Adrenal gland (tissue), 9 donors: ENCODE measurements at regions not wholly inside any gene's neighbourhood (a gene's known extent, or its start where the extent isn't known, plus 50 kb on each side); places are given as distances from the start of the nearest gene placed in this dataset.

Source experiments
- DNase-seq, 7 donors: peaks; one replicate each; pipeline ENCODE4 v3.0.0-alpha.2; 2019 to 2020
- H3K27ac ChIP-seq, 5 donors: fragments of 200-600 bp; sonication (generic) in 4 of 5; 1 replicate in 3 of 5; 2 replicates in 2 of 5; pipeline versions ENCODE4 v1.5.1 to v1.8.0; 2016 to 2020; ENCODE audit warnings: mild to moderate bottlenecking in 1 of 5
- H3K27me3 ChIP-seq: fragments of 200-600 bp; 2 replicates; pipeline ENCODE4 v1.8.0; 2021
- H3K36me3 ChIP-seq, 2 donors: fragments of 200-600 bp; replicated peaks in 1 of 2; 1 replicate in 1 of 2; 2 replicates in 1 of 2; pipeline versions ENCODE4 v1.5.1 to v1.8.0; 2018 to 2022
- H3K4me1 ChIP-seq, 2 donors: fragments of 200-600 bp; replicated peaks in 1 of 2; 1 replicate in 1 of 2; 2 replicates in 1 of 2; pipeline versions ENCODE4 v1.5.1 to v1.8.0; 2018 to 2021
- H3K4me3 ChIP-seq, 4 donors: fragments of 200-600 bp; sonication (generic) in 3 of 4; one replicate each; pipeline ENCODE4 v1.5.1; 2016 to 2018
- H3K9me3 ChIP-seq, 3 donors: fragments of 200-600 bp; sonication (generic) in 1 of 3; replicated peaks in 1 of 3; 1 replicate in 2 of 3; 2 replicates in 1 of 3; pipeline versions ENCODE4 v1.5.1 to v1.8.0; 2016 to 2021
- POLR2A ChIP-seq, 2 donors: fragments of 450-650 bp; IDR thresholded peaks; one replicate each; pipeline ENCODE4 v1.6.1; 2017; ENCODE audit warnings: antibody characterized with exemption in 2 of 2, mild to moderate bottlenecking in 2 of 2, moderate library complexity in 1 of 2
- WGBS, 4 donors: extraction: QIAGEN DNeasy Blood & Tissue Kit in 2 of 4; methylation state at CpG; one replicate each; pipeline versions ENCODE4 v1.1.5 to v1.1.7; 2013 to 2017; 5-methylcytosine and 5-hydroxymethylcytosine counted together
- intact Hi-C, 2 donors: fragments of 100-400 bp; cut with DNase I; formaldehyde crosslinking; loops; one replicate each; pipeline versions ENCODE4 v1.14.1 to v1.15.0; 2022 to 2023
- TF ChIP-seq, protein P1 (sequence below), 6 experiments: fragments of 450-650 bp in 4 of 6; fragments of 200-600 bp in 2 of 6; sonication (generic) in 1 of 6; IDR thresholded peaks; 1 replicate in 5 of 6; 2 replicates in 1 of 6; pipeline versions ENCODE4 v1.5.1 to v1.8.0; 2016 to 2021; ENCODE audit warnings: antibody characterized with exemption in 6 of 6, mild to moderate bottlenecking in 2 of 6, moderate library complexity in 1 of 6
- donor health status: healthy with polysubstance abuse.
- donor health status: Bipolar disorder and iron deficiency.
- donor health status: DM: yes; HTN: yes; CAD: no.
- donor health status: DM: no; HTN: no; CAD: no.
- donor health status: DM: no; HTN: no; CAD: no.

DNA sequence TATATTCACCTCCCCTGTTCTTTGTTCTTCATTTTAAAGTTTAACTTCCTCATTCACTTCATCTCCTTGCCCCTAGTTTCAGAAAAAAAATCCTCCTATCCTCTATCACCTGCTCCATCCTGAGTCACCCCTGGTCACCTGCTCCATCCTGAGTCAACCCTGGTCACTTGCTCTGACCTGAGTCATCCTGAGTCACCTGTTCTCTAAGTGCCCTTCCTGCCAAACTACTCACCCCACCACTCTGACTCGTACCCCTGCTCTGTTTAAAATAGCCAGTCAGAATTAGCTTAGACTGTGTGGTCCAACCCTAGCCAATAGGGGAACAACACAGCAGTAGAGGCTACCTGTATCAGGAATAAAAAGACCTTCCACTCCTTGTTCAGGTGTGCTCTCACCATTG lies 716.9 kb downstream of the ZBBX start:
- Histone ChIP-seq H3K4me3 (no peak overlapping the region), H3K9me3 (no peaks in the 10 kb centered on the region), H3K36me3 (no peaks in the 10 kb centered on the region), H3K27ac (no peak overlapping the region), H3K27me3 (no peaks in the 10 kb centered on the region), H3K4me1 (no peaks in the 10 kb centered on the region)
- intact Hi-C loops, result no loop called here
- TF ChIP-seq, protein P1, sequence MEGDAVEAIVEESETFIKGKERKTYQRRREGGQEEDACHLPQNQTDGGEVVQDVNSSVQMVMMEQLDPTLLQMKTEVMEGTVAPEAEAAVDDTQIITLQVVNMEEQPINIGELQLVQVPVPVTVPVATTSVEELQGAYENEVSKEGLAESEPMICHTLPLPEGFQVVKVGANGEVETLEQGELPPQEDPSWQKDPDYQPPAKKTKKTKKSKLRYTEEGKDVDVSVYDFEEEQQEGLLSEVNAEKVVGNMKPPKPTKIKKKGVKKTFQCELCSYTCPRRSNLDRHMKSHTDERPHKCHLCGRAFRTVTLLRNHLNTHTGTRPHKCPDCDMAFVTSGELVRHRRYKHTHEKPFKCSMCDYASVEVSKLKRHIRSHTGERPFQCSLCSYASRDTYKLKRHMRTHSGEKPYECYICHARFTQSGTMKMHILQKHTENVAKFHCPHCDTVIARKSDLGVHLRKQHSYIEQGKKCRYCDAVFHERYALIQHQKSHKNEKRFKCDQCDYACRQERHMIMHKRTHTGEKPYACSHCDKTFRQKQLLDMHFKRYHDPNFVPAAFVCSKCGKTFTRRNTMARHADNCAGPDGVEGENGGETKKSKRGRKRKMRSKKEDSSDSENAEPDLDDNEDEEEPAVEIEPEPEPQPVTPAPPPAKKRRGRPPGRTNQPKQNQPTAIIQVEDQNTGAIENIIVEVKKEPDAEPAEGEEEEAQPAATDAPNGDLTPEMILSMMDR (IDR thresholded peaks at IDR 0.05), result no peak
- no peak for TF ChIP-seq POLR2A (IDR thresholded peaks at IDR 0.05)
- no peak for DNase-seq
- 33 to 63% (median 48%) methylated on average over 1 of the region's 1 CpG for whole genome bisulfite sequencing, 4 donors

DNA sequence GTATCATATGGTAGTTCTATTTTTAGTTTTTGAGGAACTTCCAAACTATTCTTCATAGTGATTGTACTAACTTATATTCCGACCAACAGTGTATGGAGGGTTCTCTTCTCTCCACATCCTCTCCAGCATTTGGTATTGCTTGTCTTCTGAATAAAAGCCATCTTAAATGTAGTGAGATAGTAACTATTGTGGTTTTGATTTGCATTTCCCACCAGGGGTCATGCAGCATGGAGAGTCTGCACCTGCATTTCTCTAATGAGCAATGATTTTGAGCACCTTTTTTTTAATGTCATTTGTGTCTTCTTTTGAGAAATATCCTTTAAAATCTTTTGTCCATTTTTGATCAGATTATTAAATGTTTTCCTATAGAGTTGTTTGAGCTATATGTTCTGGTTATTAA lies 718.5 kb downstream of the ZBBX start:
- Histone ChIP-seq H3K4me3 (no peak overlapping the region), H3K4me1 (no peaks in the 10 kb centered on the region), H3K27ac (no peak overlapping the region), H3K27me3 (no peaks in the 10 kb centered on the region), H3K36me3 (no peaks in the 10 kb centered on the region), H3K9me3 (peaks cover 0 to 5% (median 0%) of the 10 kb centered on the region in 3 donors)
- intact Hi-C loops, result no loop called here
- 60 to 97% (median 75%) methylated on average over 1 of the region's 1 CpG for WGBS, 4 donors
- DNase-seq, result no peak
- TF ChIP-seq, protein P1 (IDR thresholded peaks at IDR 0.05), result no peak
- TF ChIP-seq POLR2A (IDR thresholded peaks at IDR 0.05), result no peak

DNA sequence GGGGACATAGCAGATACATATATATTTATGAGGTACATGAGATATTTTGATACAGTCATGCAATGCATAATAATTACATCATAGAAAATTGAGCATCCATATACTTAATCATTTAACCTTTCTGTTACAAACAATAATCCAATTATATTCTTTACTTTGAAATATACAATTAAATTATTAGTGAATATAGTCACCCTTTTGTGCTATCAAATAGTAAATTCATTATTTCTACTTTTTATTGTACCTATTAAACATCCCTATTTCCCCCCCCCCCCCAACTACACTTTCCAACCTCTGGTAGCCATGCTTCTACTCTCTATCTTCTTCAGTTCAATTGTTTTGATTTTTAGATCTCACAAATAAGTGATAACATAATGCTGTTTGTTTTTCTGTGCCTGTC lies 719.1 kb downstream of the ZBBX start:
- TF ChIP-seq, protein P1 (IDR thresholded peaks at IDR 0.05), result no peak
- no peak for TF ChIP-seq POLR2A (IDR thresholded peaks at IDR 0.05)
- no peaks in the 10 kb centered on the region for H3K36me3 ChIP-seq
- intact Hi-C loops, result no loop called here
- no peak overlapping the region for H3K27ac ChIP-seq
- H3K4me1 ChIP-seq, result no peaks in the 10 kb centered on the region
- no peak for DNase-seq
- no peaks in the 10 kb centered on the region for H3K27me3 ChIP-seq
- H3K9me3 ChIP-seq, result peaks cover 0 to 5% (median 0%) of the 10 kb centered on the region in 3 donors
- no peak overlapping the region for H3K4me3 ChIP-seq

DNA sequence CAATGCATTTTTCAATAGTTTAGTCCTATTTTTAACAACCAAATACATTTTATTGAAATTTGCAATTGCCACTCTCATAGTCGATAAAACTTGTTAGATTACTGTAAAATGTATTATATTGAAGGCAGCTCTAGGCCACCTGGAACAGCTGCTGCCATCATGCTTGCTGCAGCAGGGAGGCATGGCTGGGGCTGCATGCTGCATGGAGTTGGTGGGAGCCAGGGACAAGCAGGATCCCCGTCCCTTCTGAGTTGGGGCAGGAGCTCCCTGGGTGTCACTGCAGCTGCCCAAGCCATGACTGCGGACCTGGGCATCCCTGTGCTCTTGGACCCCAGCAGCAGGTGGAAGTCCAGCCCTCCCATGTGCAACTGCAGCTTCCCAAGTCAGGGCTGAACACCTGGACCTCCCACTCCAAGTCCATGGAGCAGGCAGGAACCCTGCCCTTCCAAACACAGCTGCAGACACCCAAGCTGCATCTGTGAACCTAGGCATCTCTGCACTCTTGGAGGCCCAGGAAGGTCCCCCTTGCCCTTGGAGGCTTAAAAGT lies 742.0 kb downstream of the ZBBX start:
- TF ChIP-seq POLR2A (IDR thresholded peaks at IDR 0.05), result no peak
- TF ChIP-seq, protein P1 (IDR thresholded peaks at IDR 0.05), result no peak
- DNase-seq, result no peak
- Histone ChIP-seq H3K9me3 (peaks cover 0 to 9% (median 0%) of the 10 kb centered on the region in 3 donors), H3K4me1 (no peaks in the 10 kb centered on the region), H3K4me3 (no peak overlapping the region), H3K27me3 (no peaks in the 10 kb centered on the region), H3K36me3 (no peaks in the 10 kb centered on the region), H3K27ac (no peak overlapping the region)
- 78 to 90% (median 84%) methylated on average over 1 to 3 of the region's 3 CpGs for WGBS, 4 donors
- intact Hi-C loops, result no loop called here
